ENCODE measurements at regions not wholly inside any gene's neighbourhood (a gene's known extent, or its start where the extent isn't known, plus 50 kb on each side); places are given as distances from the start of the nearest gene placed in this dataset.

DNA sequence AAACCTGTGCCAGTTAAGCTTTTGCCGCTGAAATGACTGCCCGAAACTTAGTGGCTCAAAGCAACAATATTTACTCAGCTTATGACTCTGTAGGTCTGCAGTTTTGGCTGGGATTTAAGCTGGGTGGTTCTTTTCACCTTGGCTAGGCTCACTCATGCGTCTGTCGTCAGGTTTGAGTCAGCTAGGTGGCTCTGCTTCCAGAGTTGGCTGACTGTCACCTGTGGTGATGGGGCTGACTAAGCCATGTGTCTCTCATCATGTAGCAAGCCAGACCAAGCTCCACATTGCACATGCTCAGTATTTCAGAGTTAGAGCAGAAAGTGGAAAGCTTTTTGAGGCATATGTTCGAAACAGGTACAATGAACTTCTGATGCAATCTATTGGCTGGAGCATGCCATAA lies 354.8 kb downstream of the MEIS1 start:
- no peak for DNase-seq (ENCODE audit: low read depth, low spot score)
- Histone ChIP-seq H3K9me3 (ENCODE audit: control insufficient read depth, insufficient read depth, low read length) (no peaks in the 10 kb centered on the region), H3K27ac (ENCODE audit: low read length) (no peak overlapping the region), H3K36me3 (ENCODE audit: control insufficient read depth, insufficient read depth, low read length) (no peaks in the 10 kb centered on the region), H3K27me3 (ENCODE audit: control insufficient read depth, insufficient read depth, low read length) (no peaks in the 10 kb centered on the region), H3K4me1 (ENCODE audit: control insufficient read depth, insufficient read depth, low read length) (no peaks in the 10 kb centered on the region), H3K4me3 (ENCODE audit: low read length) (no peak overlapping the region)
- WGBS (ENCODE audit: insufficient coverage, insufficient read length) = no CpG with 5 or more reads among the region's 5 CpGs

DNA sequence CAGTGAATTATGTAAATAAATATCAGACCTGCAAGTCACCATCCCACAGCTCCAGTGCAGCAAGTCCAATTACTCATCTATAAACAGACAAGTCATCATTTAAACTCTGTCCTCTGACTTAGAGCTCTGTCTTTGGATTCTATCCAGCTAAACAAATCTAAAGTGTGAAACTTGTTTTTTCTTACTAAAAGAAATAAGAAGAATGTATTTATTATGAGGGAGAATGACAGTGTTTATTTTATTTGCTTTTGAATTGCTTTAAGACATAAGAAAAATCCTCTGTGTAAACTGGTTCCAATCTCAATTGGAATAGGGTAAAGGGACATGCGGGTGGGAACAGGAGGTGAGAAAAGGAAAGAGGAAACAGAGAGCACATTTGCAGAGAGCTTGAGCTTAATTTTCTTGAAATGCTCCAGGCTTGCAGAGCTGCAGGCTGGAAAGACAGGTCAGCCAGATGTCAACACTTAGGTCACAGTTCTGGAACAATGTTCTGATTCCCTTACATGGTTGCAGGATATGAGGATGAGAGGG lies 355.8 kb downstream of the MEIS1 start:
- Histone ChIP-seq H3K9me3 (ENCODE audit: control insufficient read depth, insufficient read depth, low read length) (no peaks in the 10 kb centered on the region), H3K27ac (ENCODE audit: low read length) (no peak overlapping the region), H3K27me3 (ENCODE audit: control insufficient read depth, insufficient read depth, low read length) (no peaks in the 10 kb centered on the region), H3K4me1 (ENCODE audit: control insufficient read depth, insufficient read depth, low read length) (no peaks in the 10 kb centered on the region), H3K4me3 (ENCODE audit: low read length) (no peak overlapping the region), H3K36me3 (ENCODE audit: control insufficient read depth, insufficient read depth, low read length) (no peaks in the 10 kb centered on the region)
- WGBS (ENCODE audit: insufficient coverage, insufficient read length) = no CpG with 5 or more reads among the region's 1 CpG
- DNase-seq (ENCODE audit: low read depth, low spot score) = no peak

DNA sequence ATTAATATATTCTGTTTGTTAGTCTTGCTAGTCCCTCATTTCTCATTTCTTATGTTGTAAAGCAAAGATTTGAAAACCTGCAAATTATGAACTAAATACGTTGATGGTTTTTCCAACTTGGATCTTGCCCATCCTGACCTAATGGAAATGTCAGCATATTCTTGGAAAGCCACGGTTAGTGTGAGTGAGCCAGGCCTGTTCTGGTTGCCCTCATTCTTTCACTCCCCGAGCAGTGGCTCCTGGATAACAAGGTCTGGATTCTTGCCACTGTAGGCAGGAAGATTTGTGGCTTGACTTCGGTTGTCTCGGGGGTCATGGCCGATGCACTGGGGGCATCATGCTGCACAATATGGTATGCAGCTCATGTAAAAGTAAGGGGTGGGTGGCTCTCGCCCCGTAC lies 359.1 kb downstream of the MEIS1 start:
- Histone ChIP-seq H3K4me3 (ENCODE audit: low read length) (no peak overlapping the region), H3K36me3 (ENCODE audit: control insufficient read depth, insufficient read depth, low read length) (no peaks in the 10 kb centered on the region), H3K27ac (ENCODE audit: low read length) (no peak overlapping the region), H3K27me3 (ENCODE audit: control insufficient read depth, insufficient read depth, low read length) (no peaks in the 10 kb centered on the region), H3K9me3 (ENCODE audit: control insufficient read depth, insufficient read depth, low read length) (no peaks in the 10 kb centered on the region), H3K4me1 (ENCODE audit: control insufficient read depth, insufficient read depth, low read length) (no peaks in the 10 kb centered on the region)
- DNase-seq (ENCODE audit: low read depth, low spot score) = no peak
- no CpG with 5 or more reads among the region's 8 CpGs for WGBS (ENCODE audit: insufficient coverage, insufficient read length)

DNA sequence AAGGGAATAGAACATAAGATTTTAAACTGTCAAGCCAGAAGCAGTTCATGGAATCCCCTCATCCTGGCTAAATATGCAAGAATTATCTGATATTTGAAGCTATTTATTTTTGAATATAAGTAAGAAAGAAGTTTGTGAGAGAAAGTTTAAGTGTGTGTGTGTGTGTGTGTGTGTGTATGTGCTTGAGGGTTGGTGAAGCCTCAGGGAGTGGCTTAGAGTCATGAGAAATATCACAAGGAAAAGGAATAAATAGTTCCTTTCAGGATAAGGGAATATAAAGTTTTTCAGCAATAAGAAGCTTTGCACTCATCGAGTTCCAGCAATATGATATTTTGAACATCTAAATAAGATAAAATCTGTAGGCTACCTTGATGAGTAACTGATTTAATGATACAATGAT lies 359.6 kb downstream of the MEIS1 start:
- no CpG with 5 or more reads among the region's 1 CpG for WGBS (ENCODE audit: insufficient coverage, insufficient read length)
- H3K9me3 ChIP-seq (ENCODE audit: control insufficient read depth, insufficient read depth, low read length) = no peaks in the 10 kb centered on the region
- H3K27ac ChIP-seq (ENCODE audit: low read length) = no peak overlapping the region
- no peak for DNase-seq (ENCODE audit: low read depth, low spot score)
- H3K4me1 ChIP-seq (ENCODE audit: control insufficient read depth, insufficient read depth, low read length) = no peaks in the 10 kb centered on the region
- no peaks in the 10 kb centered on the region for H3K36me3 ChIP-seq (ENCODE audit: control insufficient read depth, insufficient read depth, low read length)
- H3K27me3 ChIP-seq (ENCODE audit: control insufficient read depth, insufficient read depth, low read length) = no peaks in the 10 kb centered on the region
- H3K4me3 ChIP-seq (ENCODE audit: low read length) = no peak overlapping the region

DNA sequence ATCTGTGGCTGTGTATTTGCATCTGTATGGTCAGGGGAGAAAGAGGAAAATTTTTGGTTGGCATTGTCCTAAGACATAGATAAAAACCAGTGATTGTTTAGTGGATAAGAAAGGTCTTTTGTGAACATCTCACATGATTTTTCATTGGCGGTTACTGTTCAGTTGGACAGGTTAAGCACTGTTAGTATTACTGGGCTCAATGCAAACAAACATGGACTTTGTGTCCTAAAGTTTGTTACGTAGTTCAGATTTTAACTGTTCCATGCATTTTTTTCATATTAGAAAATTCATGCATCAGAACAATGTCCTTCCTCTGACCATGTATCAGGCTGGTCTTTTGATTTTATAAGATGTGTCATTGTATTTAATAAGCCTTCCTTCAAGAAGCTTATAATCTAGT lies 368.0 kb downstream of the MEIS1 start:
- no peaks in the 10 kb centered on the region for H3K27me3 ChIP-seq (ENCODE audit: control insufficient read depth, insufficient read depth, low read length)
- no peak overlapping the region for H3K4me3 ChIP-seq (ENCODE audit: low read length)
- H3K36me3 ChIP-seq (ENCODE audit: control insufficient read depth, insufficient read depth, low read length) = no peaks in the 10 kb centered on the region
- WGBS (ENCODE audit: insufficient coverage, insufficient read length) = no CpG with 5 or more reads among the region's 2 CpGs
- no peak overlapping the region for H3K27ac ChIP-seq (ENCODE audit: low read length)
- DNase-seq (ENCODE audit: low read depth, low spot score) = no peak
- H3K9me3 ChIP-seq (ENCODE audit: control insufficient read depth, insufficient read depth, low read length) = no peaks in the 10 kb centered on the region
- no peaks in the 10 kb centered on the region for H3K4me1 ChIP-seq (ENCODE audit: control insufficient read depth, insufficient read depth, low read length)

DNA sequence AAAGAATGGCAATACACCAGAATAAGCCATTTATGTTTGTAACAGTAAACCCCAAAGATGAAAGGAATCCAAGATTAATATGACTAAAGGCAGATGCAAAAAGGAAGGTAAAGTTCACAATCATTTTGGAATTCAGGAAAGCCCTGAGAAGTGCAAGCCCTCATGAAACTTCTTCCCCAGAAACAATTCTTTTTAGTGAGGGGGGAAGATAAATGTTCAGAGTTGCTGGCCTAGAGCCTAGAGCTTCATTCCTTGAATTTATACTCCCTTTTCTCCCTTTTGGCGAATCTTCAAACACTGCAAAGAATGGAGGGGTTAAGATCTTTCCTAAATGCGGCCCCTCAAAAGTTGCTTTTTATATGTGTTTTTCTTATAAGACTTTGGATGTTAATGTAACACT lies 368.8 kb downstream of the MEIS1 start:
- Histone ChIP-seq H3K27me3 (ENCODE audit: control insufficient read depth, insufficient read depth, low read length) (no peaks in the 10 kb centered on the region), H3K4me1 (ENCODE audit: control insufficient read depth, insufficient read depth, low read length) (no peaks in the 10 kb centered on the region), H3K27ac (ENCODE audit: low read length) (no peak overlapping the region), H3K36me3 (ENCODE audit: control insufficient read depth, insufficient read depth, low read length) (no peaks in the 10 kb centered on the region), H3K4me3 (ENCODE audit: low read length) (no peak overlapping the region), H3K9me3 (ENCODE audit: control insufficient read depth, insufficient read depth, low read length) (no peaks in the 10 kb centered on the region)
- WGBS (ENCODE audit: insufficient coverage, insufficient read length) = no CpG with 5 or more reads among the region's 2 CpGs
- DNase-seq (ENCODE audit: low read depth, low spot score) = no peak

DNA sequence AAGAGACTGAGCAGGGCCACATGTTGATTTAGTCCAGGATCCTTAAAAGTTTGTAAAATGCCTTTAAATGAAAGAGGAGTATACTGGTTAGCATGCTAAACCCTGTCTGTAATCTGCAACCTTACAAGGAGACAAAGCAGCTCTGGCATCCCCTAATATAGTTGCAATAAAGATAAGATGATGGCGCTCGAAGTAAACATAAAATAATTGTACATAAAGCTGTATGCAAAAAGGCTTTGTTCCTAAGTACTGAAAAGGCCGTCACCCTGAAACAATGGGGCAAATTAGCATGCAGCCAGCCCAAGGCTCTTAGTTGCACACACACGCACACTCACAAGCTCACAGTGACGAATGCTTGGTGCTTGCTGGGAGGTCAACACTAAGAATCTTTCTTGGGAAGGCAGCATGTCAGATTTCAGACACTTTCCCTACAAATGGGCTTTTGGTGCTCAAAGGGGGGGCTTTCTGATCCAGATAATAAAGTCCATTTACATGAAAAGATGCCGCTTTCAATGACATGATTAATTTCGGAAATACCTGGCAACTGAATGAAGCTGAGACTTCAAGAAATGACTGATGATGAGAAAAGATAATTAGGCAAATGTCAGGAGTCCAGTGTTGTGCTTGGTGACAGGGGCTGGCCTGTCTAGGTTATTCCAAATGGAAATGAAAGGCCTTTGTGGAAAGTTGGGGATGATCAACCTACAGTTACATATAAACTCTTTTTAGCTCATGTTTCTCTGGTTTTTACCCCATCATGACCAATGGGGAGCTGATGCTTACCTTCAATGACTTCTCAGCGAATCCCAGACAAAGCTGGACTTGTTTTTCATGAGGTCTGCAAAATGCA lies 370.3 kb downstream of the MEIS1 start:
- Histone ChIP-seq H3K36me3 (ENCODE audit: control insufficient read depth, insufficient read depth, low read length) (no peaks in the 10 kb centered on the region), H3K27ac (ENCODE audit: low read length) (no peak overlapping the region), H3K27me3 (ENCODE audit: control insufficient read depth, insufficient read depth, low read length) (no peaks in the 10 kb centered on the region), H3K9me3 (ENCODE audit: control insufficient read depth, insufficient read depth, low read length) (no peaks in the 10 kb centered on the region), H3K4me3 (ENCODE audit: low read length) (no peak overlapping the region), H3K4me1 (ENCODE audit: control insufficient read depth, insufficient read depth, low read length) (no peaks in the 10 kb centered on the region)
- DNase-seq (ENCODE audit: low read depth, low spot score) = no peak
- no CpG with 5 or more reads among the region's 8 CpGs for WGBS (ENCODE audit: insufficient coverage, insufficient read length)

DNA sequence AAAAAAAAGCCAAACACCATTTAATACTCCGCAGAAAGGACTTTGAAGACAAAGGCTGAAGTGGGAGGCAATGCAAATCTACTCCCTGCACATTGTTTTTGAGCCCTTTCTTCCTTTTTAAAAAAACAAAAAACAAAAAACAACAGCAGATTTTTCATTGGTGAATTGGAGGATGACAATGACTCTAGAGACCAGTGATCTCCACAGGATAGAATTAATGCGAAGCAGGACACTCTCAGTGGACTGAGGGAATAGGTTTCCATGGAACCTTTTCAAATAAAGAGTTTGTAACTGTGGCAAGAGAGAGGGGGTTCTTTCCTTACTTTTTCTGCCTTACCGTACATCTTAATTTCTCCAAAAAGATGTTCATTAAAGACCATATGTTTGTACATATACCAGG lies 371.0 kb downstream of the MEIS1 start:
- Histone ChIP-seq H3K4me3 (ENCODE audit: low read length) (no peak overlapping the region), H3K36me3 (ENCODE audit: control insufficient read depth, insufficient read depth, low read length) (no peaks in the 10 kb centered on the region), H3K27ac (ENCODE audit: low read length) (no peak overlapping the region), H3K27me3 (ENCODE audit: control insufficient read depth, insufficient read depth, low read length) (no peaks in the 10 kb centered on the region), H3K9me3 (ENCODE audit: control insufficient read depth, insufficient read depth, low read length) (no peaks in the 10 kb centered on the region), H3K4me1 (ENCODE audit: control insufficient read depth, insufficient read depth, low read length) (no peaks in the 10 kb centered on the region)
- no CpG with 5 or more reads among the region's 3 CpGs for WGBS (ENCODE audit: insufficient coverage, insufficient read length)
- no peak for DNase-seq (ENCODE audit: low read depth, low spot score)

DNA sequence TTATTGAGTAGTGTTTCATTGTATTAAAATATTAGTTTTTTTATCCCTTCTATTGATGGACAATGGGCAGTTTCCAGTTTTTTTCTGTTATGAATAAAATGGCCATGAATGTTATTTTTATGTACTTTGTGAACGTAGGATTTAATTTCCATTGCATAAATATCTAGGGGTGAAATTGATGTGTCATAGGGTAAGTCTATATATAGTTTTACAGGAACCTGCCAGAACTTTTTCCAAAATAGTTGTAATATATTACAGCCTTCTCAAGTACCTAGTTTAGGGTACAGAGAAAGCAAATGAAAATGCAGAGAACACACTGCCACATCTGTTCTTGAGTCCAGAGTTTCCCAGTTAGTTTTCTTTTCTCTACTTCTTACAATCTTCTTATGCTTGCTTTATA lies 378.6 kb downstream of the MEIS1 start:
- WGBS (ENCODE audit: insufficient coverage, insufficient read length) = no CpG with 5 or more reads among the region's 1 CpG
- Histone ChIP-seq H3K4me3 (ENCODE audit: low read length) (no peak overlapping the region), H3K27ac (ENCODE audit: low read length) (no peak overlapping the region), H3K4me1 (ENCODE audit: control insufficient read depth, insufficient read depth, low read length) (no peaks in the 10 kb centered on the region), H3K27me3 (ENCODE audit: control insufficient read depth, insufficient read depth, low read length) (no peaks in the 10 kb centered on the region), H3K36me3 (ENCODE audit: control insufficient read depth, insufficient read depth, low read length) (no peaks in the 10 kb centered on the region), H3K9me3 (ENCODE audit: control insufficient read depth, insufficient read depth, low read length) (no peaks in the 10 kb centered on the region)
- no peak for DNase-seq (ENCODE audit: low read depth, low spot score)

DNA sequence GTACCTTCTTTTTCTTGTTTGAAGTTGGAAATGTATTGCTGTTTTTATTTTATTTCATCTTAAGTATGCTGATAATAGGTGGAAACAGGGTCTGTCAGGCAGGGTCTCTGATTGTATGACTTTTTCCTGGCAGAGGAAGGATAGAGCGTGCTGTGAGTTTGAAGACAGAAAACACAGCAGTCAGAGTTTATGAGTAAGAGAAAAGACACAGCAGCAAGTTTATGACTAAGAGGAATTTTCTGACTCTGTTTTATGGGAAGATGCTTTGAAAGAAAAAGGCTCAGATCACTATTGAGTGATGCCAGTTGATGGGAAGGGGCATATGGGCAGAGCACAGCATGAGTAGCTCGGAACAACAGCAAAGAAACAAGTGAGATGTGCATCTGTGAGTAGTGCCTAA lies 379.1 kb downstream of the MEIS1 start:
- no peak overlapping the region for H3K27ac ChIP-seq (ENCODE audit: low read length)
- no CpG with 5 or more reads among the region's 2 CpGs for WGBS (ENCODE audit: insufficient coverage, insufficient read length)
- H3K4me1 ChIP-seq (ENCODE audit: control insufficient read depth, insufficient read depth, low read length) = no peaks in the 10 kb centered on the region
- no peak for DNase-seq (ENCODE audit: low read depth, low spot score)
- H3K9me3 ChIP-seq (ENCODE audit: control insufficient read depth, insufficient read depth, low read length) = no peaks in the 10 kb centered on the region
- H3K4me3 ChIP-seq (ENCODE audit: low read length) = no peak overlapping the region
- H3K36me3 ChIP-seq (ENCODE audit: control insufficient read depth, insufficient read depth, low read length) = no peaks in the 10 kb centered on the region
- no peaks in the 10 kb centered on the region for H3K27me3 ChIP-seq (ENCODE audit: control insufficient read depth, insufficient read depth, low read length)

DNA sequence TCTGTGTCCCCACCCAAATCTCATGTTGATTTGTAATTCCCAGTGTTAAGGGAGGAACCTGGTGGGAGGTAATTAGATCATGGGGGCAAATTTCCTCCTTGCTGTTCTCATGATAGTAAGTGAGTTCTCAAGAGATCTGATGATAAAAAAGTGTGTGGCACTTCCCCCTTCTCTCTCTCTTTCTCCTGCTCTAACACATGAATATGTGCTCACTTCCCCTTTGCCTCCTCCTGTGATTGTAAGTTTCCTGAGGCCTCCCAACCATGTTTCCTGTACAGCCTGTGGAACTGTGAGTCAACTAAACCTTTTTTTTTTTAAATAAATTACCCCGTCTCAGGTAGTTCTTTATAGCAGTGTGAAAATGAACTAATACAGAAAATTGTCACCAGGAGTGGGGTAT lies 380.0 kb downstream of the MEIS1 start:
- Histone ChIP-seq H3K4me1 (ENCODE audit: control insufficient read depth, insufficient read depth, low read length) (no peaks in the 10 kb centered on the region), H3K36me3 (ENCODE audit: control insufficient read depth, insufficient read depth, low read length) (no peaks in the 10 kb centered on the region), H3K9me3 (ENCODE audit: control insufficient read depth, insufficient read depth, low read length) (no peaks in the 10 kb centered on the region), H3K27ac (ENCODE audit: low read length) (no peak overlapping the region), H3K27me3 (ENCODE audit: control insufficient read depth, insufficient read depth, low read length) (no peaks in the 10 kb centered on the region), H3K4me3 (ENCODE audit: low read length) (no peak overlapping the region)
- WGBS (ENCODE audit: insufficient coverage, insufficient read length) = no CpG with 5 or more reads among the region's 1 CpG
- DNase-seq (ENCODE audit: low read depth, low spot score) = no peak

Data from iPS DF 6.9 (cell line).